HepG2 (cell line): ENCODE measurements at regions not wholly inside any gene's neighbourhood (a gene's known extent, or its start where the extent isn't known, plus 50 kb on each side); places are given as distances from the start of the nearest gene placed in this dataset.

Experiments used
- ATAD3A ChIP-seq: sonication (generic); formaldehyde crosslinking; IDR thresholded peaks from 2 replicates; pipeline ENCODE4 v1.4.0; 2020; ENCODE audit warnings: missing genetic modification reagents
- JUNB ChIP-seq: sonication (generic); formaldehyde crosslinking; IDR thresholded peaks from 2 replicates; pipeline ENCODE4 v1.8.0; 2022; ENCODE audit warnings: missing genetic modification reagents, mild to moderate bottlenecking, borderline replicate concordance
- SMC3 ChIP-seq: IDR thresholded peaks from 2 replicates; pipeline ENCODE4 v1.6.1; 2011; ENCODE audit warnings: low read length, improper control_type of control experiment
- TFDP1 ChIP-seq: IDR thresholded peaks from 2 replicates; pipeline ENCODE4 v1.6.1; 2016; ENCODE audit warnings: missing compliant biosample characterization, missing genetic modification reagents, borderline replicate concordance
- ZNF138 ChIP-seq: sonication (generic); formaldehyde crosslinking; IDR thresholded peaks from 2 replicates; pipeline ENCODE4 v1.5.0; 2020; ENCODE audit warnings: mild to moderate bottlenecking, low read depth, missing genetic modification reagents
- ZNF260 ChIP-seq: sonication (generic); formaldehyde crosslinking; IDR thresholded peaks from 2 replicates; pipeline ENCODE4 v1.4.0; 2020; ENCODE audit warnings: missing genetic modification reagents, low read depth, mild to moderate bottlenecking, borderline replicate concordance
- ZNF276 ChIP-seq: sonication (generic); formaldehyde crosslinking; IDR thresholded peaks from 2 replicates; pipeline ENCODE4 v1.4.0; 2020; ENCODE audit warnings: mild to moderate bottlenecking, low read depth, missing genetic modification reagents
- ZNF335 ChIP-seq: sonication (generic); formaldehyde crosslinking; IDR thresholded peaks from 2 replicates; pipeline ENCODE4 v1.4.0; 2020; ENCODE audit warnings: missing genetic modification reagents
- ZNF407 ChIP-seq: sonication (generic); formaldehyde crosslinking; IDR thresholded peaks from one replicate; pipeline ENCODE4 v1.5.1; 2020; ENCODE audit warnings: mild to moderate bottlenecking, missing genetic modification reagents; ENCODE audit errors: not compliant biosample characterization
- ZNF782 ChIP-seq: sonication (generic); formaldehyde crosslinking; IDR thresholded peaks from 2 replicates; pipeline ENCODE4 v1.4.0; 2020; ENCODE audit warnings: missing genetic modification reagents, mild to moderate bottlenecking, borderline replicate concordance
- TF ChIP-seq, protein P1 (sequence below): sonication (generic); formaldehyde crosslinking; IDR thresholded peaks from 2 replicates; pipeline ENCODE4 v1.4.0; 2020; ENCODE audit warnings: missing genetic modification reagents
- TF ChIP-seq, protein P2 (sequence below): sonication (generic); formaldehyde crosslinking; IDR thresholded peaks from 2 replicates; pipeline ENCODE4 v1.5.0; 2020; ENCODE audit warnings: mild to moderate bottlenecking, low read depth, missing genetic modification reagents, borderline replicate concordance
- TF ChIP-seq, protein P3 (sequence below): sonication (generic); formaldehyde crosslinking; IDR thresholded peaks from 2 replicates; pipeline ENCODE4 v1.5.1; 2020; ENCODE audit warnings: missing genetic modification reagents, mild to moderate bottlenecking, borderline replicate concordance

GRCh38 chr2:42978175-42978886, 185.9 kb upstream of the HAAO start (continued):
- TF ChIP-seq, protein P1, sequence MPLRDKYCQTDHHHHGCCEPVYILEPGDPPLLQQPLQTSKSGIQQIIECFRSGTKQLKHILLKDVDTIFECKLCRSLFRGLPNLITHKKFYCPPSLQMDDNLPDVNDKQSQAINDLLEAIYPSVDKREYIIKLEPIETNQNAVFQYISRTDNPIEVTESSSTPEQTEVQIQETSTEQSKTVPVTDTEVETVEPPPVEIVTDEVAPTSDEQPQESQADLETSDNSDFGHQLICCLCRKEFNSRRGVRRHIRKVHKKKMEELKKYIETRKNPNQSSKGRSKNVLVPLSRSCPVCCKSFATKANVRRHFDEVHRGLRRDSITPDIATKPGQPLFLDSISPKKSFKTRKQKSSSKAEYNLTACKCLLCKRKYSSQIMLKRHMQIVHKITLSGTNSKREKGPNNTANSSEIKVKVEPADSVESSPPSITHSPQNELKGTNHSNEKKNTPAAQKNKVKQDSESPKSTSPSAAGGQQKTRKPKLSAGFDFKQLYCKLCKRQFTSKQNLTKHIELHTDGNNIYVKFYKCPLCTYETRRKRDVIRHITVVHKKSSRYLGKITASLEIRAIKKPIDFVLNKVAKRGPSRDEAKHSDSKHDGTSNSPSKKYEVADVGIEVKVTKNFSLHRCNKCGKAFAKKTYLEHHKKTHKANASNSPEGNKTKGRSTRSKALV (CRISPR knock-in tag), result 0 out of 2 replicates have a peak, but pooled peaks have one; percentile 70
- TF ChIP-seq ZNF782, result peak; percentile 87
- TF ChIP-seq SMC3, result peak; percentile 55
- TF ChIP-seq ZNF407 (CRISPR knock-in tag), result no peak
- peak; percentile 88; the same call in 1 of the 2 replicates for TF ChIP-seq ZNF335 (CRISPR knock-in tag)
- TF ChIP-seq ZNF260 (CRISPR knock-in tag), result no peak
- TF ChIP-seq, protein P2, sequence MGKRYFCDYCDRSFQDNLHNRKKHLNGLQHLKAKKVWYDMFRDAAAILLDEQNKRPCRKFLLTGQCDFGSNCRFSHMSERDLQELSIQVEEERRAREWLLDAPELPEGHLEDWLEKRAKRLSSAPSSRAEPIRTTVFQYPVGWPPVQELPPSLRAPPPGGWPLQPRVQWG, result no peak
- no peak for TF ChIP-seq ATAD3A (CRISPR knock-in tag)
- TF ChIP-seq, protein P3, sequence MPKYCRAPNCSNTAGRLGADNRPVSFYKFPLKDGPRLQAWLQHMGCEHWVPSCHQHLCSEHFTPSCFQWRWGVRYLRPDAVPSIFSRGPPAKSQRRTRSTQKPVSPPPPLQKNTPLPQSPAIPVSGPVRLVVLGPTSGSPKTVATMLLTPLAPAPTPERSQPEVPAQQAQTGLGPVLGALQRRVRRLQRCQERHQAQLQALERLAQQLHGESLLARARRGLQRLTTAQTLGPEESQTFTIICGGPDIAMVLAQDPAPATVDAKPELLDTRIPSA, result no peak
- TF ChIP-seq JUNB, result no peak; the same call in 1 of the 2 replicates
- peak; percentile 77; the same call in 1 of the 2 replicates for TF ChIP-seq TFDP1 (CRISPR knock-in tag)
- peak; percentile 61 for TF ChIP-seq ZNF276
- TF ChIP-seq ZNF138 (CRISPR knock-in tag), result peak; percentile 64; the same call in 1 of the 2 replicates
